GM19238 (cell line): ENCODE measurements at regions not wholly inside any gene's neighbourhood (a gene's known extent, or its start where the extent isn't known, plus 50 kb on each side); places are given as distances from the start of the nearest gene placed in this dataset.
A peak's percentile ranks its signal among the peaks of the same experiment; 100 is the strongest.

Source experiments
- DNase-seq: peaks from one replicate; pipeline ENCODE4 v3.0.0; 2011; ENCODE audit warnings: low spot score; ENCODE audit not compliant: insufficient read length

DNA sequence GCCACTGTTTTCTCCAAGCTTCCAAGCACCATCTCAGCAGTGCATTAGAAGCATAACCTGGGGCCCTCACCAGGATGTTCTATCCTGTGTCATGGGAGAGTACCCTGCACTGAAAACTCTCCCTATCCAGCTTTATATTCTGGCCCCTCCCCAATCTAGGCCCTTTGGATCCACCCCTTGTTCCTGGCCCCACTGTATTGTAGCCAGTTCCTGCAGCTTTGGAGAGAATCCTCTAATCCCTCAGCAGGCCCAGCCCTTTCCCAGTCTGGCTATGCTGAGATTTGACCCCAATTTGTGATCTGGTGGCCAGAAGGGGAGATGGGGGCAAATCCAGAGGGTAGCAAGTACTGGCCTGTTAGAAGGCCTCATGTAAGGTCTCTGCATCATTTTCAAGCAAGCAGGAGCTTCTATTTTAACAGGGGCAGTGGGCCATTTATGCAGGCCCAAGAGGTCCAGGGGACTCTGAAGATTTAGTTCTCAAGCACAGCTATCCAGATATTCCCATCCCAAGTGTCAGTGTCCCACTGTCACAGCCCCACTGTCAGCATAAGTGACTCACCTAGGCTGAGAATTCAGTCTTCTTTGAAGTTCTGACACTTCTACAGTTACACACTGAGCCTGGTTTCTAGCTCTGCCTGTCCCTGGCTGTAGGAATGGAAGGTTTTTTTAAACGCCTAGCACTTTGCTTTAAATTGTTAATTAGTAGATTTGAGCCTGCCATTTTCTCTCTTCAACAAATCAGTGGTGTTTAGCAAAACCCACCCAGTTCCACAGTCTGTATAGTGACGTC is 589.5 kb upstream of the CADM1 start:
- DNase-seq: no peak

DNA sequence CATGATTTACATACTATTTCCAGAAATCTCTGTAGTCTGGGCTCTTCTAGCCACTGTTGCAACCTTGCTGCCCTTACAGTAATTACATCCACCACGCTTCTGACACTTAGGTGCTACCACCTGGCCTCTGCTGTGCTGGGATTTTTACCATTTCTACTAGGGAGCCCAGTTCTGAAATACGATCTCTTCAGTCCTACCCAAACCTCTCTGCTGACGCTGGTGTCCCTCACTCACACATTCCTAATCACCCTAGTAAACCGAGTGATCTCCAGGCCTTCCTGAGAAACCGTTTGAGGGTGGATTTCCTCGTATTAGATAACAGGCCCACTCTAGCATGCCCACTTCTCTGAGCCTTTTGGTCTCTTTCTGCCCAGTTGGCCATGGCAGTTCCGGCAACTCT is 588.9 kb upstream of the CADM1 start:
- no peak for DNase-seq

DNA sequence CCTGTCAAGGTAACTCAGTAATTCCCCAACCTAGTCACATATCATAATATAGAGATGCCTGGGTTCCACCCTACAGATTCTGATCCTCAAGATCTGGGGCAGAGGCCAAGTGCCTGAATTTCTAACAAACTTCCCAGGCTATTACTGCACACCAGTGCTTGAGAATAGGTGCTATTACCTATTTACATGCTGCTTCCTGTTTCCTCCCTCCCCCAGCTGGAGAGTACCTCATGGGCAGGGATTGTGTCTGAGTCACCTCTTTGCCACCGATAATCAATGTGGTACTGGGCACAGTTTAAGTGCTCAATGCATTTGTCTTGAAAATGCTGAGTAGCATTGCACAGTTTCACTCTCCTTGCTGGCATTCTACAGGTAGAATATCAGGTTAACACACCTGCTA is 582.2 kb upstream of the CADM1 start:
- no peak for DNase-seq

GRCh38 chr11:116085031-116085635 is 580.9 kb upstream of the CADM1 start:
- no peak for DNase-seq

GRCh38 chr11:116084511-116084910 is 580.3 kb upstream of the CADM1 start:
- DNase-seq: no peak

DNA sequence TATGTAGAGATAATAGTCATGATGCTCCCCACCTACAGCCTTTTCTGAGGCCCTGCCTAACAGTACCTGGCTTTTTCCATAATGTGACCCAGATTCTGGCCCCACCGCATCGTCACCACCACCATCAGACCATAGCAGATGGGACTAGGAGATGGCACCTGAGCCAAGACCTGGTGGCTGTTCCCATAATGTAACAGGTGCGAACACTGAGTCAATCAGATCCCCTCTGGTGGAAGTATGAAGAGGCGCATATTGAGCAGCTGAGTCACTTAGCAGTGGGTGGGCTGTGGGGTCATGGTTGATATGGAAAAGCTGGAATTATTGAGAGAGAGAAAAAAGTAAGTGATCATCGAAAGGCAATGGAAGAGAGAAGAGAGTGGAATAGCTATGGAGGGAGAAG is 578.0 kb upstream of the CADM1 start:
- no peak for DNase-seq

GRCh38 chr11:116079580-116079979 is 575.4 kb upstream of the CADM1 start:
- DNase-seq: no peak

DNA sequence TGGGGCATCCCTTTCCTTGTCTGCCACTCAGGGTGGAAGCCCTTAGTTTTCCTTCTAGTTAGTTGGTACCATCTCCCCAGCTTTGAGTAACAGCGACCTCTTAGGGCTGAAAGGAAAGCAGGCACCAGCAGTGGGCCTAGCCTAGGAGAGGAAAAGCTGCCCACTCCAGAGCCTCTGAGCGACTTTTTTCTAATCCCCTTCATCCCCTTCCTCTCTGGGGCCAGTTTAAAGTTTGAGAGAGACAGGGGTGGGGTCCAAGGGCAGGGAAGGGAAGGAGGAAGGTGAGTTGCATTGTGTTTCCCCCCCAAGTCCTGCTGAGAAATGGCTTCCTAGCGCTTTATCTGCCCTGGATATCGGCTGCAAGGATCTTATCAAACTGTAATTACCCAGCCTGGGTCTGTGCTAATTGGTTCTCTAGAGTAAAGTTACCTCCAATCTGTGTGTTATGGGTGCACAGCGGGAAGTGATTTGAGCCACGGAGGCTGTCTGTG is 573.9 kb upstream of the CADM1 start:
- no peak for DNase-seq

DNA sequence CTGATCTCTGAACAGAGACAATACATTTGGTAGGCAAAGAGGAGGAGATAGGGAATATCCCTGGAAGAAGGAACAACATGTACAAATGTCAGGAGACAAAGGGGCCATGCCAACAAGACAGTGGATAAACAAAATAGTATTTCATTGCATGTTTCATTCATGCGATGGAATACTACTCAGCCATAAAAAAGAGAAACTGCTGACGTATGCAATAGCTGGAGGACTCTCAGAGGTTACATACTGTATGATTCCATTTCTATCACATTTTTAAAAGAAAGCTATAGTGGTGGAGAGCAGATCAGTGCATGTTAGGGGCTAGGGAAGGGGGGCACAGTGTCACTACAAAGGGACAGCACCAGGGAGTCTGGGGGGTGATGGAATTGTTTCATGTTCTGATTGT is 572.9 kb upstream of the CADM1 start:
- no peak for DNase-seq

DNA sequence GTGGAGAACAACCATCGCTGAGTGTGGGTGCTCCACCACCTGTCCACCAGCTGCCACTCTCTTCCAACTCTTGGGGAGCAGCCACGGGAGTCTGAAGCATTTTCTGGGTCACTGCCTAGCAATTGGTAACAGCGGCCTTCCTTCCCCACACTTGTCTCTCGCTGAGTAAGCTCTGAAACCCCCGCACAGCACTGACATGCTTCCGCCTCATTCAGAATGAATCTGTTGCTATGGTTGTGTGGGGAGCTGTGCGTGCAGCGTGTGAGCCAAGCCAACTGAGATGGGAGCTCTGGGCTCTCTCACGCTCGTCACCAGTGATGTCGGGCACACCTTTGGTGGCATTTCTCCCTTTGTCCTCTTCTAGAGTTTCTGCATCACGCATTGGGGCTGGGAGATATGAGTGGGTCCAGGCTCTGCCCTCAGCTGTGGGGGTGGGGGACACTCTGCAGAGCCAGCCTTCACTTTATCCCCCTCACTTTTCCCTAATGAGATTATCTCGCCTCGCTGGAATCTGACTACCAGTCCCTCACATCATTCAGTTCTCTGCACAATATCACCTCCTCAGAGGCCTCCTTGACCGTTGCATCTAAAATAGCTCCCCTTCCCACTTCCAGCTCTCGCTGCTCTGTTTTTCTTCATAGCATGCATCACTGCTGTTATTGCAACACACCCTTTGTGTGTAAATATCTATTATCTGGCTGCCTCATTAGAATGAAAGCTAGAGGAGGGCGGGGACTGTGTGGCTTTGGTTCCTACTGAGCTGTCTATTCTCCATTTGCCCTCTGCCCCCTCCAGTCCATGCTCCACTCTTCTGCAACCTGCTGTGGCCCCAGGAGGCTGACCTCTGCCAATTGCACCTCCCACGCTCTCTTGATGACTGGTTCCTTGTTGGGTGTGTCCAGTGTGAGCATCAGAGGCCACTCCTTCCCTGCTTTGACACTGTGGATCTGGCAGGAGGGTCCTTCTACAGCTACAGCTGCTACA is 569.9 kb upstream of the CADM1 start:
- peak; percentile 23 for DNase-seq

DNA sequence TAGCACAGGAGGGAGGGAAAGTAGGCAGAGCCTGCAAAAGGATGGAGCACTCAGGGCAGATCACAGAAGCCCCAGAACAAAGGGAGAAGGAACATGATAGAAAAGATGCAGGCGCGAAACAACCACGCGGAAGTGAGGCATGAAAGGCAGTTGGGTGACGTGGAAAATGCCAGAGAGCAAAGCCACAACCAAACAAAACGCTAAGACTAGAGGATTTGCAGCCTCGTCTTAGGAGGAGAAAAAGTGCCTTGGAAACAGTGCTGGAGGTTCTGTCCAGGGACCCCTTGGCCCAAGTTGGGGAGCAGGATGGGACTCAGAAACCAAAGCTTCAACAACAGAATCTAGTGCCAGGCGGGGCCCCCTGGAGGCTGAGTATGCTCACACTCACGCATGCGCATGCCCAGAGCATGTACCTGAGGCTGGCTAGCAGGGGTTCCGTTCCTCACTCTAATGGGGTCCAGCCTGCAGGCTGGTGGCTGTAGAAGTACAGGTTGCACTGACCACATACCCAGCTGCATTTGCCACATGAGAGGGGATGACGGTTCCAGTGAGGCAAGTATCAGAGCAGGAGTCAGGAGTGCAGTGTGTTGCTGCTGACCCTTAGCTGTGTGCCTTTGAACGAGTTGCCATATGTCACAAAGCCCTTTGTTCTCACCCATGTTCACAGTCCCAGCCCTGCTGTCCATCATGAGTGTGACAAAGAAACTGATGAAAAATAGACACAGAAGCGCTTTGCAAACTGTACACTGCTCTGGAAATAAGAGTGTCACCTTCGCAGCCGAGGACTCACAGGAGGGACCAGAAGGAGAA is 568.6 kb upstream of the CADM1 start:
- DNase-seq: no peak

DNA sequence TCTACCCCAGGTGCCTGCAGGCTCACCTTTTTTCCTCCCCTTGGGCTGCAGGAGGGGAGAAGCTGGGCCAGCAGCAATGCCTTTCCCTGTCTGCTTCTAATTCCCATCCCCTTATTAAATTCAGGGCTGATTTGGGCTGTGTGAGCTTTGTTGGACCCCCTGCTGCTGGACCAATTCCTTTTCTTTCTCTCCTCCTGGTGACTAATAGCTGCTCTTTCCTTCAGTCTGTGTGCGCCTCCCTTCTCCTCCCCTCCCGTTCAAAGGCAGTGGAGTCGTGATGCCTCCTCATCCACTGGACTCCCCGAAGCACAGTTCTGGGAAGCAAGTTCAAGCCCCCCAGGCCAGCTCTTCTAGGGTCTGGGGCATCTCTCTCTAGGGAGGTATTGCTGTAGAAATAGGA is 567.9 kb upstream of the CADM1 start:
- DNase-seq: no peak

- DNase-seq: no peak
These were observed 567.0 kb upstream of the CADM1 start for GRCh38 chr11:116071241-116071640.

DNA sequence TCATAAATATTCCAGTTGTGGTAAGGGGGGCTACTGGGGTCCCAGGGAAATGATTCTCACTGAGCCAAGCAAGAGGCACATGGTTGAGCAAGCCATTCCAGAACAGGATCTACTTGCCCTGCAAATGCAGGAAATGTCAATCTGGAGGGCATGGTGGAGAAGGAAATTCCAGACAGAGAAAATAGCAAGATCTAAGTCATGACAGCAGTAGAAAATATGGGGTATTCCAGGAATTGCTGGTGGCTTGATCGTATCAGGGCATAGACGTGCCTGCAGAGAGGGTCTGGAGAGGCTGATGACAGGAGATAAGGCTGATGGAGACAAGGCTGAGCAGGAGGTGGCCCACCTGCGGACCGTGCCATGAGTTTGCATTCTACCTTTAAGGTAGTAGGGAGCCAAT is 566.3 kb upstream of the CADM1 start:
- no peak for DNase-seq

DNA sequence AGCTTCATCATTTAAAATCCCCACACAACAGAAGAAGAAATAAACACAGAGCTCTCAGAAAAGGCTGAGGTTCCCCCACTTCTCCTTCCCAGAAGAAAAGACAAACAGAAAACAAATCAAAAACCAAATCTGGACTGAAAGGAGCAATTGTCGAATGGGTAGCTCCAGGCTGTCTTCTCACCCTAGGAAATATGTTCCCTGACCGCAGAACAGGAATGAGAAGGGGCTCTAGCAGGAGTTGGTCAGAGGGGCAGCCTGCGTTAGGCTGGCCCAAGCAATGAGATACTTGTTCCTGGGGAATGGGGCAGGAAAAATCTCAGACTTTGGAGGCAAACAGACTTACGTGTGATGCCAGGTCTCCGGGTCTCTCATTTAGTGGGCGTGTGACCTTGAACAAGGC is 562.6 kb upstream of the CADM1 start:
- no peak for DNase-seq

GRCh38 chr11:116065986-116066385 is 561.8 kb upstream of the CADM1 start:
- DNase-seq: no peak

- no peak for DNase-seq
These were observed 561.1 kb upstream of the CADM1 start for GRCh38 chr11:116065191-116065895.

DNA sequence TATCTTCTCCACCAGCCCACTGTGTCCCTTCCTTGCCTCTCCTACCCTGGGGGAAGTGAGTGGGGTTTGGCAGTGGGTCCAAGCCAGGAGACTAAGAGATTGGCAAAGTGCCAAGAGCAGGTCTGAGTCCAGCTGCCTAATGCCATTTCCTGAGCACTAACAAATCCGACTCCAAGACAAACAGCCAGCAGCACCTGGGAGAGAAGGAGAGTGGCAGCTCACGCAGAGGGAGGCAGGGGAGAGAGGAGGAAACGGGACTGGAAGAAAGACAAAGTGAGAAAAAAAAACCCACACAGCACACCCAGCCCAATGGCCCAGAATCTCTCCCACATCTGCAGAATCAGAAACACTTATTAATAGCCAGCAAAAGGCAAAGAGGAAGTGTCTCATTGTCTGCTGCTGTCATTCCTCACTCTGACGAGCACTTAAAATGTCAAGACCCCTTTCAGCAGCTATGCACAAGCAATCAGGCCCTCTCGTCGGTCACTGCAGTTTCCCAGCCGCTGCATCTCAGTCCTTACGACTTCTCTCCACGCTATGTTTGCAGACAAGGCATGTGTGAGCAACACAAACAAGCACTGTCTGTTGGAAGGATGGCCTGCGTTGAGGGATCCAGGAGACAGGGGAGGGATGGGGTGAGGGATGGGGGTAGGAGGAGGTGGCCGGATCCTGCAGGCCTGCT is 558.4 kb upstream of the CADM1 start:
- DNase-seq: no peak

GRCh38 chr11:116062129-116062489 is 557.9 kb upstream of the CADM1 start:
- DNase-seq: no peak

DNA sequence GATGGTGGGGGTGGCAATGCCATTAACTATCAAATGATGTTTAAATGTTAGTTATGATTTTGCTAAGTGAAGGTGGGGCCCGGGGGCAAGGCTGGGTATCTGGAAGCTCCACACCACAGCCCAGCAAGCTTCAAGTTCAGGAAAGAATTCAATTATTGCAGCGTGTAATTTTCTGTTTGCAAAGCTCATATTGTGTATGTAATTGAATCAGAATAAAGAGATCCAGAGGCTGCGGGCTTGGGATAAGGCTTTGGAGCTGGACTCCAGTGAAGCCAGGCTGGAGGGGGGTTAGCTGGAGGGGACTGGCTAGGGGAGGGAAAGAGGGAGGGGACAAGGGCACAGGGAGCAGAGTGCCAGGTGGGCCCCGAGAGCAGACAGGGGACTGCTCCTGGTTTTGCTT is 557.1 kb upstream of the CADM1 start:
- DNase-seq: no peak
